OCI-LY3 (cell line): ENCODE measurements at regions not wholly inside any gene's neighbourhood (a gene's known extent, or its start where the extent isn't known, plus 50 kb on each side); places are given as distances from the start of the nearest gene placed in this dataset.

Experiments used
- EZH2phosphoT487 ChIP-seq: fragments of 200-600 bp; shearing (Covaris generic); IDR thresholded peaks from 2 replicates; pipeline ENCODE4 v1.6.1; 2018; ENCODE audit warnings: antibody characterized with exemption, mixed run types, low read depth
- TF ChIP-seq, protein P1 (sequence below): fragments of 200-600, 300-600 bp; sonication (generic); IDR thresholded peaks from 2 replicates; pipeline ENCODE4 v1.5.1; 2014; ENCODE audit warnings: antibody characterized with exemption, low read length, low read depth

DNA sequence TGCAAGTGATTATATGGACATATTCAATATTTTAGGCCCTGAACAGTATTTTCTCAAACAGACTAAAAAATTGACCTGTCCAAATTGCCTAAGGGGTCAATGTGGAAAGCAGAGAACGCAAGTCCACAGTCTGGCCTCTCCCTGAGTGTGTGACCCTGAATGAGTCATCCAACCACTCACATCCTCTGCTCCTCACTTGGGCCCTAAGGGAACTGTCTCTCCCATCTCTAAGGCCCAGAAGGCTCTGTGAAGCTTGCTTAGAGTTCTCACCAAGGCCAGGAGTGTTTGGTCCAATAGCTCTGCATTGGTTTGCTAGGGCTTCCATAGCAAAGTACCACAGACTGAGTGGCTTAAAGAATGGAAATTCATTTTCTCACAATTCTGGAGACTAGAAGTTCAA, 155.1 kb downstream of the LSM5 start:
- no peak for TF ChIP-seq EZH2phosphoT487
- TF ChIP-seq, protein P1, sequence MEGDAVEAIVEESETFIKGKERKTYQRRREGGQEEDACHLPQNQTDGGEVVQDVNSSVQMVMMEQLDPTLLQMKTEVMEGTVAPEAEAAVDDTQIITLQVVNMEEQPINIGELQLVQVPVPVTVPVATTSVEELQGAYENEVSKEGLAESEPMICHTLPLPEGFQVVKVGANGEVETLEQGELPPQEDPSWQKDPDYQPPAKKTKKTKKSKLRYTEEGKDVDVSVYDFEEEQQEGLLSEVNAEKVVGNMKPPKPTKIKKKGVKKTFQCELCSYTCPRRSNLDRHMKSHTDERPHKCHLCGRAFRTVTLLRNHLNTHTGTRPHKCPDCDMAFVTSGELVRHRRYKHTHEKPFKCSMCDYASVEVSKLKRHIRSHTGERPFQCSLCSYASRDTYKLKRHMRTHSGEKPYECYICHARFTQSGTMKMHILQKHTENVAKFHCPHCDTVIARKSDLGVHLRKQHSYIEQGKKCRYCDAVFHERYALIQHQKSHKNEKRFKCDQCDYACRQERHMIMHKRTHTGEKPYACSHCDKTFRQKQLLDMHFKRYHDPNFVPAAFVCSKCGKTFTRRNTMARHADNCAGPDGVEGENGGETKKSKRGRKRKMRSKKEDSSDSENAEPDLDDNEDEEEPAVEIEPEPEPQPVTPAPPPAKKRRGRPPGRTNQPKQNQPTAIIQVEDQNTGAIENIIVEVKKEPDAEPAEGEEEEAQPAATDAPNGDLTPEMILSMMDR = no peak
